Upper lobe of left lung (tissue), 6 donors: ENCODE measurements at regions not wholly inside any gene's neighbourhood (a gene's known extent, or its start where the extent isn't known, plus 50 kb on each side); places are given as distances from the start of the nearest gene placed in this dataset.

Experiments
- ATAC-seq, 2 donors: fragments of 200-7000 bp; cut with Tn5 transposase; one replicate each; pipeline ENCODE4 v1.9.1; 2022; ENCODE audit warnings: mild to moderate bottlenecking in 2 of 2, moderate library complexity in 2 of 2; ENCODE audit not compliant: low FRiP score in 2 of 2
- DNase-seq, 2 donors: peaks; one replicate each; pipeline ENCODE4 v3.0.0-alpha.2; 2019 to 2020
- H3K27ac ChIP-seq, 4 donors: fragments of 200-600 bp; sonication (generic); one replicate each; pipeline ENCODE4 v1.5.1; 2016 to 2019
- H3K27me3 ChIP-seq, 4 donors: fragments of 200-600 bp; sonication (generic); one replicate each; pipeline ENCODE4 v1.5.1; 2017 to 2019
- H3K36me3 ChIP-seq, 4 donors: fragments of 200-600 bp; sonication (generic); one replicate each; pipeline ENCODE4 v1.5.1; 2016 to 2019
- H3K4me1 ChIP-seq, 4 donors: fragments of 200-600 bp; sonication (generic); one replicate each; pipeline ENCODE4 v1.5.1; 2018 to 2019
- H3K4me3 ChIP-seq, 4 donors: fragments of 200-600 bp; sonication (generic); one replicate each; pipeline ENCODE4 v1.5.1; 2017 to 2019; ENCODE audit warnings: mild to moderate bottlenecking in 2 of 4, moderate library complexity in 1 of 4
- H3K9me3 ChIP-seq, 4 donors: fragments of 200-600 bp; sonication (generic); one replicate each; pipeline ENCODE4 v1.5.1; 2018 to 2019
- CTCF ChIP-seq, 6 experiments: fragments of 450-650 bp in 4 of 6; fragments of 200-600 bp in 2 of 6; sonication (generic) in 2 of 6; IDR thresholded peaks; one replicate each; pipeline ENCODE4 v1.5.1; 2016 to 2019; ENCODE audit warnings: antibody characterized with exemption in 6 of 6
- EP300 ChIP-seq, 4 donors: sonication (generic); formaldehyde crosslinking; IDR thresholded peaks; one replicate each; pipeline ENCODE4 v1.5.1; 2017; ENCODE audit warnings: antibody characterized with exemption in 4 of 4, control low read depth in 2 of 4
- POLR2A ChIP-seq, 4 donors: fragments of 450-650 bp; IDR thresholded peaks; one replicate each; pipeline ENCODE4 v1.5.1; 2016 to 2017; ENCODE audit warnings: antibody characterized with exemption in 4 of 4, mild to moderate bottlenecking in 2 of 4
- POLR2AphosphoS5 ChIP-seq, 2 donors: sonication (generic); formaldehyde crosslinking; IDR thresholded peaks; one replicate each; pipeline ENCODE4 v1.5.1; 2017; ENCODE audit warnings: antibody characterized with exemption in 2 of 2
- WGBS, 2 donors: methylation state at CpG; one replicate each; pipeline ENCODE4 v1.1.5; 2017 to 2018; 5-methylcytosine and 5-hydroxymethylcytosine counted together
- donor health status: DM: no; HTN: no; CAD: no; lungs with moderate emphysema.
- donor health status: DM: no; HTN: yes; CAD: no; lungs with severe emphysema.

DNA sequence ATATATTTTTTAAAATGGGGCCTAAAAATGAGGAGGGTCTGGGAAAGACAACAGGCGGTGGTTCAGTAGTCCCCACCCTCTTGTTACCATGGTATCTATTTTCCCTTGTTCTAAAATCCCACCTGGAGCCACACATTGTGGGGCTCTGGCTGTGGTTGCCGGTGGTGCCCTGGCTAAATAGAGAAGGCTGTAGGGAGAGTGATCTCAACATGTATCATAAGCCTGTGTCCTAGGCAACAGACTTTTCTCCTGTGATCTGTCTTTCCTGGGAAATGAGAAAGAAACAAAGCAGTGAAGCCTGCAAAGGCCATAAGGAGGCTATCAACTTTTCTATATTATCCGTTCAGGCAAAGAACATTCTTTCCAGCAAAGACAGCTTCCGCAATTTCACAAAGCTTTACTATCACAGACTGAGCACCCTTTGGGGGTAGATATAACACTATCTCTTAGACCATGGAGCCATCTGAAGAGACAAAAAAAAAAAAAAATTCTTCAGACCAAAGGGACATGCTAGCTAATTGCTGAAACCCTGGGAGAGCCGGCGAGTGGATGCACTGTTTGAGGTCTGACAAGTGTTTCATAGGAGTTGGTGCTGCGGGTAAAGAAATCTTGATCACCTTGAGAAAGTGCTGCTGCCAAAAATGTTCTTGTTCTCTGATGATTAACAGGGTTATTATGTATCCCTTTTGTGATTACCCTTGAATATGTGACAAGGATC is 879.2 kb upstream of the DDX18 start:
- Histone ChIP-seq H3K36me3 (no peaks in the 10 kb centered on the region), H3K4me1 (no peaks in the 10 kb centered on the region), H3K27ac (no peak overlapping the region), H3K4me3 (no peak overlapping the region), H3K9me3 (peaks cover 0 to 3% (median 0%) of the 10 kb centered on the region in 4 donors), H3K27me3 (no peaks in the 10 kb centered on the region)
- ATAC-seq (no peak), DNase-seq (no peak)
- WGBS, 2 donors: 80 to 82% methylated on average over 7 of the region's 7 CpGs
- no peak for TF ChIP-seq EP300 (IDR thresholded peaks at IDR 0.05)
- TF ChIP-seq POLR2A (IDR thresholded peaks at IDR 0.05): no peak
- no peak for TF ChIP-seq CTCF (IDR thresholded peaks at IDR 0.05)
- TF ChIP-seq POLR2AphosphoS5 (IDR thresholded peaks at IDR 0.05): no peak

GRCh38 chr2:116948258-116948657 is 866.2 kb upstream of the DDX18 start:
- TF ChIP-seq EP300 (IDR thresholded peaks at IDR 0.05) (no peak), POLR2AphosphoS5 (IDR thresholded peaks at IDR 0.05) (no peak), CTCF (IDR thresholded peaks at IDR 0.05) (no peak), POLR2A (IDR thresholded peaks at IDR 0.05) (no peak)
- Histone ChIP-seq H3K27ac (no peak overlapping the region), H3K36me3 (no peaks in the 10 kb centered on the region), H3K4me3 (no peak overlapping the region), H3K4me1 (no peaks in the 10 kb centered on the region), H3K9me3 (no peaks in the 10 kb centered on the region), H3K27me3 (no peaks in the 10 kb centered on the region)
- ATAC-seq: no peak
- DNase-seq: no peak

DNA sequence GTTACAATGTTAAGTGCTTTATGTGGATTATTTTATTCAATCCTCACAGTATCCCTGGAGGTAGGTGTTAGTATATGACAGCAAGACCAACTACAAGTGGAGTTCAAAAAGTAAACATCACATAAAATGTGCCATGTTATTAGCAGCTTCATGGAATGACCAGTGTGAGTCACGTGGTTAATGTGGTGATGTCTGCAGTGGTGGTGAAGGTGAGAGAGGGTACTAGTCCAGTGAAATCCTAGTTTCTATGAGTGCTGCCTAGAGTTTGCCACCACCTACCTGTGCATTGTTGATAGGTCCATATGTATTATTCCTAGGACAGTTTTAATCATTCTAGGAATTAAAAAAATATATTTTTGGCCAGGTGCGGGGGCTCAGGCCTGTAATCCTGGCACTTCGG is 865.2 kb upstream of the DDX18 start:
- DNase-seq (no peak), ATAC-seq (no peak)
- H3K9me3 ChIP-seq: peaks cover 0 to 4% (median 0%) of the 10 kb centered on the region in 4 donors
- H3K4me1 ChIP-seq: no peaks in the 10 kb centered on the region
- no peaks in the 10 kb centered on the region for H3K36me3 ChIP-seq
- no peaks in the 10 kb centered on the region for H3K27me3 ChIP-seq
- no peak overlapping the region for H3K4me3 ChIP-seq
- TF ChIP-seq CTCF (IDR thresholded peaks at IDR 0.05): no peak
- TF ChIP-seq POLR2A (IDR thresholded peaks at IDR 0.05): no peak
- no peak for TF ChIP-seq EP300 (IDR thresholded peaks at IDR 0.05)
- WGBS, 2 donors: 84 to 87% methylated on average over 3 of the region's 3 CpGs
- no peak overlapping the region for H3K27ac ChIP-seq

DNA sequence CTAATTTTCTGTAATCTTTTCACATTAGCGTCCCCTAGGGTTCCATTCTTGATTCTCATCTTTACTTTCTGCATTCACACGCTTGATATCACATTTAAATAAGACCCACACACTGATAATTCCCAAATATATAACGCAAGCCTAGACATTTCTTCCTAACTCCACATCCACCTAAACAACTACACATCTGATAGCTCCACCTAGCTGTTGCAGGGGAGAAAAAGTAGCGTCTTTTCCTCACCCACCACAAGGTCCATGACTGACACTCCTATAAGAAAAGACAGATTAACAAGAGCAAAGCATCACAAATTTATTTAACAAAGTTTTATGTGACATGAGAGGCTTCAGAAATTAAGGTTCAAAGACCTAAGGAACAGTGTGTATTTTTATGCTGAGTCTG is 862.2 kb upstream of the DDX18 start:
- H3K9me3 ChIP-seq: peaks cover 0 to 8% (median 4%) of the 10 kb centered on the region in 4 donors
- no peaks in the 10 kb centered on the region for H3K27me3 ChIP-seq
- H3K36me3 ChIP-seq: no peaks in the 10 kb centered on the region
- no peak overlapping the region for H3K27ac ChIP-seq
- no peak for TF ChIP-seq EP300 (IDR thresholded peaks at IDR 0.05)
- TF ChIP-seq POLR2A (IDR thresholded peaks at IDR 0.05): no peak
- no peak for TF ChIP-seq POLR2AphosphoS5 (IDR thresholded peaks at IDR 0.05)
- no peak for TF ChIP-seq CTCF (IDR thresholded peaks at IDR 0.05)
- 29 to 32% methylated on average over 4 of the region's 4 CpGs for WGBS, 2 donors
- no peak overlapping the region for H3K4me3 ChIP-seq
- no peak for ATAC-seq
- no peak for DNase-seq
- no peaks in the 10 kb centered on the region for H3K4me1 ChIP-seq

GRCh38 chr2:116955646-116956045 is 858.8 kb upstream of the DDX18 start:
- Histone ChIP-seq H3K4me1 (no peaks in the 10 kb centered on the region), H3K36me3 (no peaks in the 10 kb centered on the region), H3K9me3 (peaks cover 0 to 8% (median 4%) of the 10 kb centered on the region in 4 donors), H3K27me3 (no peaks in the 10 kb centered on the region), H3K4me3 (no peak overlapping the region), H3K27ac (no peak overlapping the region)
- no peak for TF ChIP-seq POLR2A (IDR thresholded peaks at IDR 0.05)
- no peak for TF ChIP-seq EP300 (IDR thresholded peaks at IDR 0.05)
- TF ChIP-seq CTCF (IDR thresholded peaks at IDR 0.05): no peak
- TF ChIP-seq POLR2AphosphoS5 (IDR thresholded peaks at IDR 0.05): no peak
- WGBS, 2 donors: 60 to 87% methylated on average over 2 of the region's 2 CpGs
- DNase-seq (no peak), ATAC-seq (no peak)
